ENCODE measurements at regions not wholly inside any gene's neighbourhood (a gene's known extent, or its start where the extent isn't known, plus 50 kb on each side); places are given as distances from the start of the nearest gene placed in this dataset.

- TF ChIP-seq POLR2A (IDR thresholded peaks at IDR 0.05) (no peak), CTCF (IDR thresholded peaks at IDR 0.05) (no peak)
Observed at GRCh38 chr1:82707681-82708080, 906.9 kb downstream of the ADGRL2 start.
